GM19239 (cell line): ENCODE measurements at regions not wholly inside any gene's neighbourhood (a gene's known extent, or its start where the extent isn't known, plus 50 kb on each side); places are given as distances from the start of the nearest gene placed in this dataset.
"Not testable (repeated sequence)": the region's sequence is repeated elsewhere in the genome, so short reads cannot be mapped to it uniquely, and the experiment has no call there.

Experiments
- DNase-seq: peaks from one replicate; pipeline ENCODE4 v3.0.0; 2011; ENCODE audit warnings: low spot score; ENCODE audit not compliant: insufficient read length
- FAIRE-seq: peaks from 2 replicates; lab custom pipeline; 2011; peaks lifted over from hg19 to GRCh38; lab: Jason Lieb, UNC

DNA sequence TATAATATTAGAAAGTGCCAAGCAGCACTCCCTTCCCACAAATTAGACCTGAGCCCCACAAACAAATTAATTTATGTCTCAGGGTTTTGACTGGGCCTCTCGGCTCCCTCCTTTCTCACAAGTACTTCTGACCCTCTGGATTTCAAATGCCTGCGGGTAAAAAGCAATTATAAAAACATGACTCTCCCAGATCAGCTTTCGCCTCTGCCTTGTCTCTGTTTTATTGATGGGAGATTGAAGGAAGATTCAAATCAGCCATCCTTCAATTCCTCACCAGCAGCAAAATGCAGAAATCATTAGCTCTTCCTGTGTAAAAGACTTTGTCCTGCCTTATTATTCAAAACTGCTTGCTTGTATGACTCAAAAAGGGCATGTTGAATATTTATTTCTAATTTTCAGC is 453.7 kb upstream of the MKI67 start:
- no peak for DNase-seq
- FAIRE-seq, result no peak

DNA sequence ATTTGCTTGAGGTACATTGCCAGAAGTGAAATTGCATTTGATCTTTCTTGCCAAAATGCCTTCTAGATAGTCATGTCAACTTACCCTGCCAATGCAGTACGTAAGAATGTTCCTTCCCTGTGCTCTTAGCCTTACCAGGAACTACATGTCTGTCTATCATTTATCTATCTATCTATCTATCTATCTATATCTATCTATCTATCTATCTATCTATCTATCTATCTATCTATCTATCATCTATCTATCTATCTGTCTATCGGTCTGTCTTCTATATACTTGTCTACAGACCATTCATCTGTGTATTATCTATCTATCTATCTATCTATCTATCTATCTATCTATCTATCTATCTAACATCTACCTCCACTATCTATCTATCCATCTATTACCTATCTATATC is 456.9 kb upstream of the MKI67 start:
- DNase-seq, FAIRE-seq: not testable (repeated sequence)

DNA sequence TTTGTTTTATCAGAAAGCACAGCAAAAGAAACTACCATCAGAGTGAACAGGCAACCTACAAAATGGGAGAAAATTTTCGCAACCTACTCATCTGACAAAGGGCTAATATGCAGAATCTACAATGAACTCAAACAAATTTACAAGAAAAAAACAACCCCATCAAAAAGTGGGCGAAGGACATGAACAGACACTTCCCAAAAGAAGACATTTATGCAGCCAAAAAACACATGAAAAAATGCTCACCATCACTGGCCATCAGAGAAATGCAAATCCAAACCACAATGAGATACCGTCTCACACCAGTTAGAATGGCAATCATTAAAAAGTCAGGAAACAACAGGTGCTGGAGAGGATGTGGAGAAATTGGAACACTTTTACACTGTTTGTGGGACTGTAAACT is 460.4 kb upstream of the MKI67 start:
- DNase-seq, FAIRE-seq: not testable (repeated sequence)

DNA sequence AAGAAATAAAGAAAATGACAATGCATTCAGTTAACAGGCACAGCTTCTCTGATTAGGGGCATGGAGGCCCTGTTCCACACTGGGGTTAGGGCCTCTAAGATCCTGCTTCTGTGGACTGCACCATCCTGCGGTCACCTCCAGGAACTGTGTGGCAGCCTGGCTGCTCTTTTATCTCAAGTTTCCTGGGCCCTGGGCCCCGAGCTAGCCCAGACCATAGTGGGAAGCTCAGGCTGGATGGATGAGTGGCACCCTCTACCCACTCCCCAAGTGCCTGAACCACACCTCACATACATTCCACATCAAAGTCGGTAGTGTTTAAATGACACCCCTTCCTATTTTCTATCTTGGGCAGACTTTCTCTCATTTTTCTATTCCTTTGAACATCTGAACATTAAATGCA is 461.5 kb upstream of the MKI67 start:
- no peak for FAIRE-seq
- no peak for DNase-seq

DNA sequence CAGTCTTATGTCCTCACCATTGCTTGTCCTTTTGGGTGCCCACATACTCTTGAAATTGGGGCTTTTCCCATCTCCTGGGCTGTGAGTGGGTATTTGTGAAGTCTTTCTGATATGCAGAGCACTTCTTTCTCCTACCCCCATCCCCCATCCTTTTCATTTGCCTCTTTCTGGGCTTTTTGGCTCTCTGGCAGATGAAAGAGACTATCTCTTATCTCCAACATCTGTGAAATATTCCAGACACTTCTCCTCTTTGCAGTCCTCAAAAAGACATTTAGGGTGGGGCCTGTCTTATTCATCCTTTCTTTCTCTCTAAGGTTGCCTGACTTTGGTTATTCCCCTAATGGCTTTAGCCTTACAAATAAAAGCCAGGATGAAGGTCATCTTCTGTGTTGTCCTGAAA is 462.2 kb upstream of the MKI67 start:
- DNase-seq (no peak), FAIRE-seq (no peak)

DNA sequence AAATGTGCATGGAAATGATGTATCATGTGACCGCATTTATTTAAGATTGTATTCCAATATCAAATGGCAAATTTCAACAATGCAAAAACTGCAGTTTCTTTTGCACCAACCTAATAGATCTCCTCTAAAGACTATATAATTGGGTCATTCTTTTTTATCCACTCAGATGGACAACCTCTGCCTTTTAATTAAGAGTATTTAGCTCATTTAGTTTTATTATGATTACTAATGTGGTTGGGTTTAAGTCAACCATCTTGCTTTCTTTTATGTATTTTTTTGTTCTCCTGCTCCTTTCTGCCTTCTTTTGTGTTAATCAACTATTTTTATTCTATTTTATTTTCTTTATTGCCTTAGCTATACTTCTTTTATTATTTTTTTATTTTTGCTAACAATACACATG is 468.5 kb upstream of the MKI67 start:
- DNase-seq (no peak), FAIRE-seq (no peak)

DNA sequence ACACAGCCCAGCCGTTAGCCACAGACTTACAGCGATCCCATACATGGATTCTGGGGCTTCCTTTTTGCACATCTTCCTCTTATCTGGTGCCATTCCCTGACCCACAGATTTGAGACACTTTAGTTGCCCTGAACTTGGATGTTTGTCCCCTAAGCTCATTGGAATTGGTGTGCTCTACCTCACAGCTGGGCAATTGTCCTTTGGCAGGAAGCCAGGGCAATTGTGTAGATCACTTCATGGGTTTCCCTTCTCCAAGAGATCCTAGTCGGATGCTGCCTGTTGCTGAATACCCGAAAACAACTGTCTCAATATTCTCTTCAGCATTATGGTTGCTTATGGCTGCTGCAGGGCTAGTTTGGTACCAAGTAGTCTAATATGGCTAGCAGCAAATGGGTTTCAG is 470.7 kb upstream of the MKI67 start:
- no peak for DNase-seq
- no peak for FAIRE-seq

DNA sequence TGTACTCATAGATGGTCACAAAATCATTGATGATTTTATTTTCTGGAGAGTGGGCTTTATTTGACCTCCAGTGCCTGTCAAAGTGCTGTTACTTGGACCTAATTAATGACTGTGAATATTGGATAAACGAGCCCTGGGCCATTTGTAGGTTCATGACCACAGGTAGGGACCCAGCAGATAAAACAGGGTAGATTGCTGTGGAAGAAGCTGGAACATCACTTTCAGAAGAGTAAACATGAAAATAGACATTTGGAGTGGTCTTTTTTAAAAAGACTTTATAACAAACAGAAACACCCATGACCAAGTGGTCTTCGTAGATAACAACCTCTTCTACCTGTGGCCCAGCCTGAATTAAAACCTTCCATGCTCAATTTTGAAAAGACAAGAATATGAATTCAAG is 472.8 kb upstream of the MKI67 start:
- DNase-seq (no peak), FAIRE-seq (no peak)

DNA sequence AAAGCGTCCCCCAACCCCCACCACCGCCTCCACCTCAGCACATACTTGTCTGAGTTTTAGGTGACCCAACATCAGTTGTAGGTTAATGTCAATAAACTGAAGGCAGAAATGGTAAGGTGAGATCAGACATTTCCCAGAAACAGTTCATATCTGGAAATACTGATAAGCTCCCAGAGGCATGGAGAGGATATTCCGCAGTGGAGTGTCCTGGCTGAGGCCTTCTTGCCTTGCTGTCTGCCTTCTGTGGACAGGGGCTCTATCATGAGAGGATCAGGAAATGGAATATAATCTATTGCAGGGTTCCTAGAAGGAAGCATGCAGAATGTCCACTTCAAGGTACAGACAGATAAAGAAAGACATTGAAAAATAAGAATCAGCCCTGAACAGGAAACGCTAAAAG is 473.3 kb upstream of the MKI67 start:
- FAIRE-seq, result no peak
- no peak for DNase-seq

DNA sequence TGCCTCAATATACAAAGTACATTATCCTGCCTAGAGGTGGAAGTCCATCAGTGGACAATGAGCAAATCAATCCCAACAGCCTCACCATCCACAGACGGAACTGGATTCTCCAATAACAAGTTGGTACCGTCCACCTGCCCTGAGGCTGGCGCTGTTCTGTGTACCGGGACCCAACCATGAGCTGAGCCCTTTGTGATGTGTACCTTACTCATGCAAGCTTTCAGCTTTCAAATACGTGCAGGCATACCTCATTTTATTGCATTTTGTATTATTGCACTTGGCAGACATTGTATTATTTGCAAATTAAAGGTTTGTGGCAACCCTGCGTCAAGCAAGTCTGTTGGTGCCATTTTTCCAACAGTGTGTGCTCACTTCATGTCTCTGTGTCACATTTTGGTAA is 476.0 kb upstream of the MKI67 start:
- FAIRE-seq, result no peak
- no peak for DNase-seq

DNA sequence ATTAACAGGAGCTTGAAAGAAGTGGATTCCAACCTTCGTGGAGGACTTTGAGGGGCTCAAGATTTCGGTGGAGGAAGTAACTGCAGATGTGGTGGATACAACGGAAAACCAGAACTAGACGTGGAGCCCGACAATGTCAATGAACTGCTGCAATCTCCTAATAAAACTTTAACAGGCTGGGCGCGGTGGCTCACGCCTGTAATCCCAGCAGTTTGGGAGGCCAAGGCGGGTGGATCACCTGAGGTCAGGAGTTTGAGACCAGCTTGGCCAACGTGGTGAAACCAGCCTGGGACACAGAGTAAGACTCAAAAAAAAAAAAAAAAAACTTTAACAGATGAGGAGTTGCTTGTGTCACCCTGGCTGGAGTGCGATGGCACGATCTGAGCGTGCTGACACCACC is 477.8 kb upstream of the MKI67 start:
- FAIRE-seq, result no peak
- no peak for DNase-seq

DNA sequence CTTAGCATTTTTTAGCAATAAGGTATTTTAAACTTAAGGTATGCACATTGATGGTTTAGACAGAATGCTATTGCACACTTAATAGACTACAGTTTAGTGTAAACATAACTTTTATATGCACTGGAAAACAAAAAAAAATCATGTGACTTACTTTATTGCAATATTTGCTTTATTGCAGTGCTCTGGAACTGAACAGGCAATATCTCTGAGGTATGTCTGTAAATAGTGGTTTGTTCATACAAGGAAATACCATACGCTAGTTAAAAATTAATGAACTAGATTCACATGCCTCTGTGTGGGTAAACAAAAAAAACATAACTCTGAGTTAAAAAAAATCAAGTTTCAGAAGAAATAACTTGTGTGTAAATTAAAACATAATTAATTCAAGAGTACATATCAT is 479.0 kb upstream of the MKI67 start:
- FAIRE-seq, result no peak
- no peak for DNase-seq

DNA sequence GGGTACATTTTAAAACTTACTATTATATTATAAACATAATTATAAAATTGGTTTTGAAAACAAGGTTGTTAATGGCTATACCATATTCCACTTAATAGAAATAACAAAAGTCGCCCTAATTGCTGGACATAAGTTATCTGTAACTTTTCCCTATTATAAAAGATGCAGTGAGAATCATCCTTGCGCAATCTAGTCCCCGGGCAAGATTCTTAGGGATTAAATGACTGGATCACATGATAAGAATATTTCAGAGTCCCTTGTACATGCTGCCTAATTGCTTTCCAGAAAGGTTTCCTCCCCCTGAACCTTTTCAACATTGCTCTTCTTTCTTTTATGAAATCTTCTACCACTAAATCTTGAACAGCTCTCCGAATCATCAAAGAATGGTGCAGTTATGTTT is 479.8 kb upstream of the MKI67 start:
- FAIRE-seq (no peak), DNase-seq (no peak)

DNA sequence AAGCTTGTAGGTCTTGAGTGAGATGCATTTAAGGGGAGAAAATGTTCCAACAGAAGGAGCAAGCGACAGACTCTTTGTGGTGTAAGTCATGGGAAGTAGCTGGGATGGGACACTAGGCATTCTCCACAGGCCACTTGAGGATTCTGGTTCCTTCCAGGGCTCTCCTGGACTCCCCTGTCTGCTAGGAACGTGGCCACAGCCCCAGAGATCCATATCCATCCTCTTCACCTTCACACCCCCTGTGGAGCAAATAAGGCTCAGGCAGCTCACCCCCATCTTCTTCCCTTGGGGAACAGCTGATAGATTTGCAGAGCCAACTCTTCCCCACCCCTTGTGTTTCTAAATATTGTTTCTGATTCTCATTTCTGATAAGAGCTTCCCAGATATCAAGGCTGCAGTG is 482.6 kb upstream of the MKI67 start:
- no peak for DNase-seq
- no peak for FAIRE-seq

DNA sequence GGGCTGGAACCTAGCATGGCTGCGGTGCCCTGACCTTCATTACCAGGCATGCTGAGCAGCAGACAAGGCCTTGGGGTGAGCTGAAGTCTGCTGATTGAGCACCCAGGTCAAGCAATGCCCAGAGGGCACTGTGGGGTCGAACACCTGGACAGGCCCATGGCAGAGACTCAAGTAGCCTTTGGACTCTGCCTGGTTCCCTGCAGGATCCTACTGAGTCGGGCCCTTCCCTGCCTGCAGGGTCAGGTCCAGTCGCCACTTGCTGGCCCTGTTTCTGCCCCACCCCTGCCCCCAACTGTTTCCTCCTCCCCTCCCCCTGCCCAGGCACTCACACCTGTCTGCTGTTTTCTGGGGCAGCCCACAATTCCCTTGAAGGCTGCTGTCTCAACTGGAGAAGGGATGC is 483.2 kb upstream of the MKI67 start:
- FAIRE-seq (no peak), DNase-seq (no peak)

DNA sequence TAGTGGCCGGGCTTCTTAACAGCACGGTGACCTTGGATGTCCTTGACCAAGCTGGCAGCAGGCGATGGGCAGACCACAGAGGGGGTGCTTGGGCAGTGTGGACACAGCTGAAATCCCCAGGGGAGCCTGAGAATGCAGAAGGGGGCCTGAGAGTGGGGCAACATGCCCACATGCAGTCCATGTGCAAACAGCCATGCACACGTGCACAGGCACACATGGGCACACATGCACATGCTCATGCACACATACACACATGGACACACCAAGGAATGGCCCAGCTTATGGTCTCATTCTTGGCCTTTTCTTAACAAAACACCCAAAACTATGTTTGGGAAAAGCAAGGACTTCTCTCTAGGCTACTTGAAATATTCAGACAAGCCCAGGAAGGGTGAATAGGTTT is 483.9 kb upstream of the MKI67 start:
- no peak for FAIRE-seq
- no peak for DNase-seq

DNA sequence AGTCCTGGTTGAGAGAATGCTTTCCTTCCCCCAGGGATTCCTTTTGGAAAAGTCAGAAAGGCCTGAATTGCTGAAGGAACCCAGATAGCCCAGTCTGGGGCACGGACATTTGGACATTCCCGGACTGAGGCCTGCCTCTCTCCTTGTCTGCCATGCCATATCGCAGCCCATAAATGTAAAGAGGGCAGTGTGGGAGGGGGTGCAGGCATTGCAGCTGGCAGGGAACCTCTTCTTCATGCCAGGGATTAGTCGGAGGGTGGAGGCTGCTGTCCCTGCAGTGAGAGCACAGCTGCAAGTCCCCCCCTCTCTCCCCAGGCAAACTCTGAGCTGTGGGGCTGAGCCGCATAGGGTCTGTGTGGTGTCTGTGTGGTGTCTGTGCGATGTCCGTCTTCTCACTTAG is 486.0 kb upstream of the MKI67 start:
- FAIRE-seq, result no peak

DNA sequence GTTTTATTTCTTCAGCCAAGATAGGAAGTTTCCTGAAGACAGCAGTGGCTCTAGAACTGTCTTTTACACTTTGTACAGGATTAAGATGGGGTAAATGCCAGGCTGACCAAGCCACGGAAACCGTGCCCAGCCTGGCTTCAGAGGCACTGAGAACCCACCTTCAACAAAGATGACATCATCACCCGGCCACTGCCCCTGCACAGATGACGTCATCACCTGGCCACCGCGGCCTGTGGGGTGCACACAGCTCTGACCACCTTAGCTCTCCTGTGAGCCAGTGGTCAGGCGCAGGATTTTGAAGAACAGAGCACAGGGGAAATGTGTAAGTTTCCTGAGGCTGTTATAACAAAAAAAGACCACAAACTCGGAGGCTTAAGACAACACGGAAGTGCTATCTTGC is 486.4 kb upstream of the MKI67 start:
- DNase-seq, result no peak
- FAIRE-seq, result no peak

More for the DNA sequence above, 486.0 kb upstream of the MKI67 start:
- DNase-seq, result no peak

DNA sequence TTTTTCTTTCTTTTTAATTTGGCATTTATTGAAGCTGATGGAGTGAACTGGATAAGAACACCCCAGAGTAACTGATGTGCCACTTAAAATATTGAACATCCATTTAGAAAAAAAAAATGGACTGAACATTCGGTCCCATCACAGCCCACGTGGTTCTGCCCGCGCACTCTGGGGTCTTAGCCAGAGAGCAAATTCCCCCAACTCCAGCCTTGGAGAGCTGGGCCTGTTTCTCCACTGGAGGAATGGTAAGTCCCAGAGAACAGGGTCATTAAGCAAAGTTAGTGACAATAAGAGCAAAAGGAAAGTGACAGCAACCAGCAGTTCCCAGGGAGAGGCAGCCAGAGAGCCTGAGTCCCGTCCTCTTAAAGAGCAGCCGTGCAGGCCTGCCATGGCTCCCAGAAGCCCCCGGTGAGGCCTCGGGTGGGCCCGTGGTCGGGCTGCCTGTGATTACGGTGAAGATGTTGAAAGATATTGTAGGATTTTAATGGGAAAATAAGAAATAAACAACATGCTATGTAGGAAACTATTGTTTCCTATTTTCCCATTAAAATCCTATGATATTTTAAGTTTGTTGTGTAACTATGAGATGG is 487.9 kb upstream of the MKI67 start:
- DNase-seq (no peak), FAIRE-seq (no peak)

DNA sequence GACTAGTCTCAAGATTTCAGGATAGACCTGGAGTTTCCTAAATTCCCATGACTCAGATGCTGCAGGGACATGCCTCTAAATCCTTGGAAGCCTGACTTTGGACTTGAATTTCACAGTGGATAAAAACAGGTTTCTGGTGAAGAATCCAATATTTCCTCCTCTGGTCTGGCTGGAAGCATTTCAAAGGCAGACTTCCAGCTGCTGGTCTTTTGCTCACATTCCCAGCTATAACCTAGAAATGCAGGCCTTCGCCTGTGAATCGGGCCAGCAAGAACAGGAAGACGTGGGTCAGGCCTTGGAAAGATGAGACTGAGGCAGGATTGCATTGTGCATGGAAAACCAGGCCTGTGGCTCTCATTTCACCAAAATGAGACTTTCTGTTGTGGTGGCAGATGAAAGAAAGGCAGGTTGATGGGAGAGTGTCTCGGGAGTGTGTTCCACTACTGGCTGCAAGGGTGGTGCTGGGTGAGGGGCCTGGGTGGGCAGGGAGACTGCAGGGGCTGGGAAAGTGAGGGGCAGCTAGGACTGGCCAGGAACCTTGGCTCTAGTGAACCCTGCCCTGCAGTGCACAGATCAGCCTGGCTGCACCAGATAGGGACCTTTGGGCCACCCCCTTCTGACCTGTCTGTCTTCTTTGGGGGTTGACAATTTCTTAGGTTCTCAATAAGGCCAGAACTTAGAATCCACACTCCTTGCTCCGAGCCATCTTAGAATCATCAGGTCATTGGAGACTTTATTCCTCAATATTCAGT is 488.8 kb upstream of the MKI67 start:
- DNase-seq (no peak), FAIRE-seq (no peak)

DNA sequence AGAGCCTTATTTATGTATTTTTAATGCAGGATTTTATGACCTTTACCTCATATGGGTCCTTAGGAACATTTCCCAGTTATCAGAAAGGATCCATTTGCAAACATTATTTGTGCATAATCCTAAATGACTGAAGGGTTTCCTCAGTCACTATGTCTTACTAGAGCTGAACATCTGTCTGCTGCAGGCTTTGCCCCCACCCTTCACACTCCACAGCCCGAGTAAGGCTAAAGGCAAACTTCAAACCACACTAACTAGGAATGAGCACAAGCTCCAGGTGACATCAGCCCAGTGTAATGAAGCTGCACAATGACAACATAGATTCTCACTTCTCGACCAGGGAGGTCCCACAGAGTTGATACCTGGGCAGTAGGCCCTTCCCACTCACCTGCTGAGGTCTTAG is 491.3 kb upstream of the MKI67 start:
- DNase-seq (no peak), FAIRE-seq (no peak)

DNA sequence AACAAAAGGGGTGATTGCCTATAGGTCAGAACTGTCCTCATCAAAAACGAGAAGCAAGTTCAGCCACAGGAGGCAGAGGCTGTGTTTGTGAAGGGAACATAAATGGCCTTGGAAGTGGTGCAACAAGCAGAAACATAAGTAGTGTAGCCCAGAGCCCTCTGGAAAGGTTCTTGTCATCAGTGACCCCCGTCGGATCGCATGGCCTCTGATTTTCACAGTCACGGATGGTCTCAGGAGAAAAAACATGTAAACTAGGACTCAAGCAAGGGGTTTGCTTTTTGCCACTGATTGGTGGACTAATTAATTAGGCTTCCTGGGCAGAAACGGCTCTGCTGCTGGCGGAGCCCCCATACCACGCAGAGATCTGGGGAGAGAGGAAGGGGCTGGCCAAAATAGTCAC is 496.5 kb upstream of the MKI67 start:
- no peak for DNase-seq
- FAIRE-seq, result no peak
